ENCODE measurements at regions not wholly inside any gene's neighbourhood (a gene's known extent, or its start where the extent isn't known, plus 50 kb on each side); places are given as distances from the start of the nearest gene placed in this dataset.

DNA sequence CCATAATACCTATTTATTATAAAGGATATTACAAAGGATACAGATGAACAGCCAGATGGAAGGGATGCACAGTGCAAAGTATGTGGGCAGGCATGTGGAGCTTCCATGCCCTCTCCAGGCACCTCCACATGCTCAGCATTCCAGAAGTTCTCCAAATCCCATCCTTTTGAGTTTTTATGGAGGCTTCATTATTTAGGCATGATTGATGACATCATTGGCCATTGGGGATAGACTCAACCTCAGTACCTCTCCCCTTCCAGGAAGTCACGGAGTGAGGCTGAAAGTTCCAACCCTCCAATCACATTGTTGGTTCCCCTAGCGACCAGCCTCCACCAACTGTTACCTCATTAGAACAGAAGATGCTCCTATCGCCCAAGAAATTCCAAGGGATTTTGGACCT is 156.4 kb downstream of the ATP23 start:
- TF ChIP-seq EZH2 (IDR thresholded peaks at IDR 0.05; ENCODE audit: borderline replicate concordance, low read length) (no peak), CTCF (conservative IDR thresholded peaks at IDR 0.05 in 1 of 2, IDR thresholded peaks at IDR 0.05 in 1 of 2; ENCODE audit: extremely low read depth in 1 of 2, insufficient read depth in 1 of 2, low read depth in 1 of 2, low read length in 2 of 2) (no peak)

Measured in mammary epithelial cell (primary cell).